IMR-90 (cell line): ENCODE measurements at regions not wholly inside any gene's neighbourhood (a gene's known extent, or its start where the extent isn't known, plus 50 kb on each side); places are given as distances from the start of the nearest gene placed in this dataset.

ENCODE experiments used
- ATAC-seq: fragments of 200-7000 bp; cut with Tn5 transposase; 2 replicates; pipeline ENCODE4 v1.9.1; 2020; ENCODE audit warnings: low read depth, mild to moderate bottlenecking, moderate library complexity
- BruUV-seq: library from RNA; stranded (reverse); fragments of 400-500 nt; replicated peaks from 2 replicates; lab custom pipeline; 2021; lab: Mats Ljungman, UMichigan
- CTCF ChIA-PET: fragments of 300-600 bp; formaldehyde crosslinking; extraction: SDS; loops from one replicate; lab custom pipeline; 2021; ENCODE audit warnings: antibody characterized with exemption; lab: Yijun Ruan, JAX
- POLR2A ChIA-PET: fragments of 300-600 bp; sonication (Branson Sonifier 250); formaldehyde crosslinking; loops from one replicate; lab custom pipeline; 2022; ENCODE audit warnings: antibody characterized with exemption; ENCODE audit not compliant: unreplicated experiment; lab: Charles Lee
- DNase-seq: peaks from one replicate; pipeline ENCODE4 v3.0.0; 2013
- H2AFZ ChIP-seq: replicated peaks from 2 replicates; pipeline ENCODE3; 2013; ENCODE audit warnings: low read length, mild to moderate bottlenecking; ENCODE audit not compliant: poor library complexity
- H2AK5ac ChIP-seq: 2 replicates; pipeline ENCODE4 v1.6.1; 2013; ENCODE audit warnings: low read depth, low read length, inconsistent platforms
- H2AK9ac ChIP-seq: replicated peaks from 2 replicates; pipeline ENCODE3; 2013; ENCODE audit warnings: mild to moderate bottlenecking, low read depth, low read length, moderate library complexity; ENCODE audit not compliant: poor library complexity
- H2BK120ac ChIP-seq: 2 replicates; pipeline ENCODE4 v1.6.1; 2013; ENCODE audit warnings: low read depth, low read length, inconsistent platforms
- H2BK15ac ChIP-seq: 3 replicates; pipeline ENCODE4 v1.6.1; 2013; ENCODE audit warnings: low read depth, low read length, inconsistent platforms
- H2BK20ac ChIP-seq: 2 replicates; pipeline ENCODE4 v1.6.1; 2013; ENCODE audit warnings: low read depth, mild to moderate bottlenecking, inconsistent platforms, low read length, moderate library complexity
- H2BK5ac ChIP-seq: 2 replicates; pipeline ENCODE4 v1.6.1; 2013; ENCODE audit warnings: mild to moderate bottlenecking, low read depth, low read length, inconsistent platforms; ENCODE audit not compliant: poor library complexity, severe bottlenecking
- H3K14ac ChIP-seq: replicated peaks from 2 replicates; pipeline ENCODE4 v1.6.1; 2013; ENCODE audit warnings: low read depth, low read length, inconsistent platforms
- H3K18ac ChIP-seq: 2 replicates; pipeline ENCODE4 v1.6.1; 2013; ENCODE audit warnings: low read depth, low read length, control low read depth
- H3K23ac ChIP-seq: 2 replicates; pipeline ENCODE4 v1.6.1; 2013; ENCODE audit warnings: low read depth, low read length, inconsistent platforms
- H3K27ac ChIP-seq: 2 replicates; pipeline ENCODE4 v1.5.1; 2013; ENCODE audit warnings: mild to moderate bottlenecking, control low read depth, low read length; ENCODE audit not compliant: insufficient read depth
- H3K27me3 ChIP-seq: 2 replicates; pipeline ENCODE4 v1.6.1; 2013; ENCODE audit warnings: low read length; ENCODE audit not compliant: control insufficient read depth, insufficient read depth
- H3K36me3 ChIP-seq: 2 replicates; pipeline ENCODE4 v1.6.1; 2013; ENCODE audit warnings: low read length, mixed read lengths; ENCODE audit not compliant: control insufficient read depth, insufficient read depth
- H3K4ac ChIP-seq: 2 replicates; pipeline ENCODE4 v1.6.1; 2013; ENCODE audit warnings: low read depth, low read length, inconsistent platforms
- H3K4me1 ChIP-seq: 2 replicates; pipeline ENCODE4 v1.6.1; 2013; ENCODE audit warnings: low read length, mixed read lengths; ENCODE audit not compliant: control insufficient read depth, insufficient read depth
- H3K4me2 ChIP-seq: 2 replicates; pipeline ENCODE4 v1.6.1; 2013; ENCODE audit warnings: low read depth, mild to moderate bottlenecking, control low read depth, low read length, moderate library complexity
- H3K4me3 ChIP-seq: 2 replicates; pipeline ENCODE4 v1.5.1; 2013; ENCODE audit warnings: low read depth, mild to moderate bottlenecking, control low read depth, low read length, moderate library complexity; ENCODE audit not compliant: insufficient read depth
- H3K56ac ChIP-seq: 2 replicates; pipeline ENCODE4 v1.6.1; 2013; ENCODE audit warnings: low read length, inconsistent platforms; ENCODE audit not compliant: insufficient read depth; ENCODE audit errors: extremely low read depth
- H3K79me1 ChIP-seq, 2 experiments: 2 replicates each; pipeline ENCODE4 v1.6.1; 2013; ENCODE audit warnings: low read length in 2 of 2, inconsistent platforms in 1 of 2, low read depth in 1 of 2
- H3K9ac ChIP-seq: 2 replicates; pipeline ENCODE4 v1.6.1; 2013; ENCODE audit warnings: low read depth, low read length, control low read depth
- H3K9me1 ChIP-seq: 2 replicates; pipeline ENCODE4 v1.6.1; 2013; ENCODE audit warnings: low read length, inconsistent platforms; ENCODE audit not compliant: insufficient read depth
- H3K9me3 ChIP-seq: 2 replicates; pipeline ENCODE4 v1.6.1; 2013; ENCODE audit warnings: low read length; ENCODE audit not compliant: control insufficient read depth, insufficient read depth
- H4K20me1 ChIP-seq: 2 replicates; pipeline ENCODE4 v1.6.1; 2013; ENCODE audit warnings: low read length, inconsistent platforms; ENCODE audit not compliant: insufficient read depth
- H4K5ac ChIP-seq: 2 replicates; pipeline ENCODE4 v1.6.1; 2013; ENCODE audit warnings: mild to moderate bottlenecking, low read depth, low read length, control low read depth
- H4K8ac ChIP-seq, 2 experiments: 2 replicates each; pipeline ENCODE4 v1.6.1; 2013; ENCODE audit warnings: low read depth in 2 of 2, low read length in 2 of 2, control low read depth in 1 of 2, inconsistent platforms in 1 of 2
- H4K91ac ChIP-seq: 2 replicates; pipeline ENCODE4 v1.6.1; 2013; ENCODE audit warnings: low read depth, low read length, inconsistent platforms; ENCODE audit not compliant: insufficient read depth
- BHLHE40 ChIP-seq: fragments of 150-350 bp; IDR thresholded peaks from 2 replicates; pipeline ENCODE4 v1.6.1; 2016; ENCODE audit warnings: mild to moderate bottlenecking, low read depth, low read length
- CEBPB ChIP-seq: IDR thresholded peaks from 2 replicates; pipeline ENCODE4 v1.6.1; 2012; ENCODE audit warnings: low read depth, low read length, improper control_type of control experiment
- CHD1 ChIP-seq: IDR thresholded peaks from 2 replicates; pipeline ENCODE4 v1.6.1; 2012; ENCODE audit warnings: low read depth, low read length, improper control_type of control experiment
- FOS ChIP-seq: fragments of 150-350 bp; IDR thresholded peaks from 2 replicates; pipeline ENCODE4 v1.6.1; 2016; ENCODE audit warnings: low read depth, low read length
- NFE2L2 ChIP-seq: fragments of 150-350 bp; IDR thresholded peaks from 2 replicates; pipeline ENCODE4 v1.6.1; 2016; ENCODE audit warnings: low read depth, mild to moderate bottlenecking, low read length
- POLR2A ChIP-seq: IDR thresholded peaks from 2 replicates; pipeline ENCODE4 v1.6.1; 2012; ENCODE audit warnings: mild to moderate bottlenecking, low read depth, low read length
- RAD21 ChIP-seq: IDR thresholded peaks from 2 replicates; pipeline ENCODE4 v1.6.1; 2012; ENCODE audit warnings: low read length, improper control_type of control experiment
- RFX5 ChIP-seq: IDR thresholded peaks from 2 replicates; pipeline ENCODE4 v1.8.0; 2012; ENCODE audit warnings: low read depth, mild to moderate bottlenecking, low read length, moderate library complexity
- WGBS, 2 experiments: methylation state at CpG; one replicate each; pipeline versions ENCODE4 v1.1.5 to v1.1.7; 2013; ENCODE audit warnings: missing lambda C conversion rate in 2 of 2; ENCODE audit not compliant: insufficient read length in 1 of 2; ENCODE audit errors: extremely low coverage in 2 of 2; 5-methylcytosine and 5-hydroxymethylcytosine counted together
- dilution Hi-C: fragments of 300-500 bp; cut with HindIII; formaldehyde crosslinking; loops from one replicate; pipeline ENCODE4 v1.14.3; 2018; ENCODE audit warnings: low sequenced_read_pairs; ENCODE audit not compliant: unreplicated experiment
- in situ Hi-C: fragments of 300-500 bp; cut with MboI; formaldehyde crosslinking; loops from 3 replicates; pipeline ENCODE4 v1.14.3; 2019; ENCODE audit warnings: low sequenced_read_pairs, inconsistent platforms, mixed read lengths
- intact Hi-C: fragments of 100-400 bp; cut with micrococcal nuclease; formaldehyde crosslinking; loops from 2 replicates; pipeline ENCODE4 v1.10.0; 2022
- TF ChIP-seq, protein P1 (sequence below): conservative IDR thresholded peaks from 2 replicates; pipeline ENCODE4 v1.5.1; 2012; ENCODE audit warnings: mild to moderate bottlenecking, low read depth, low read length, improper control_type of control experiment

DNA sequence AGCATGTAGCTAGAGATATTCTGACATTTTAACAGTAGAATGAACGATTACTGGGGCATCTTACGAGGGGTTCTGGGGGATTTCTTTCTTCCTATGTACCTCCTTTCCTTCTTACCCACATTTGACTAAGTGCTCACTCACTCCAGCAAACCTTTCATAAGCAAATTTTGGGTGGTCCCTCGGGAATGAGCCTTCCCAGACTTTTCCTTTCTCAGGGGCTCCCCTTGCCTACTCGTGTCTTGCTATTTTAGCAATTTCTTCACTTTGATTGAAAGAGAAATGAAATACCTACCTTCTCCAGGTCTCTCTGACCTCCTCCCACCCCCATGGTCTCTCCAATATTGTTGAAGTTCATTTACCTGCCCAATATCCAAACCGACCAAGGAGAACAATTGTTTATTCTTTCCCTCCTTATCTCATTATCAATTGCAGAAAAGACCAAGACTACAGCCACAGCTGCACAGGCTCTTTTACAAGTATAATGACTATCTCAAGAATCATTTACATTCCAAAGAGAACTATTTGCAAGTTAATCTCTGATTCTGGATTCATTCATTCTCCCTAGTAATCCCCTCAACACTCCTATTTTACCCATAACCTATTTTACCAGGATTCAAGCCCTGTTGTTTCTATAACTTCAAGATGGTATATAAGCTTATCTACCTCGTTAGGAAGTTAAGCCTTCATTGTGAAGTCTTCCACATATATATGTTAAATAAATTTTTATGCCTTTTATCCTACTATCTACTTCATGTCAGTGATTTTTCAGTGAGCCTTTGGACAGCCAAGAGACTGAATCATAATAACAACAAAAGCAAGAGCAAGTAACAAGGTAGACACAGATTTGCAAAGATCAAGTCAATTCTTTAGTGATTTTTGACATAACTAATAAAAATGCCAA lies 480.6 kb downstream of the IPMK start:
- H4K20me1 ChIP-seq = no peaks in the 10 kb centered on the region
- H2AK5ac ChIP-seq = no peak overlapping the region
- DNase-seq (no peak), ATAC-seq (no peak)
- H3K4ac ChIP-seq = no peak overlapping the region
- 0% methylated on average over 2 of the region's 6 CpGs; no CpG with 5 or more reads in 1 of the 2 experiments for WGBS, 2 experiments
- H3K9me3 ChIP-seq = no peaks in the 10 kb centered on the region
- no peak overlapping the region for H3K4me3 ChIP-seq
- H2BK15ac ChIP-seq = no peak overlapping the region
- no peaks in the 10 kb centered on the region for H3K9me1 ChIP-seq
- H3K9ac ChIP-seq = no peak overlapping the region
- in situ Hi-C loops (no loop called here), intact Hi-C loops (no loop called here), dilution Hi-C loops (no loop called here)
- H2BK5ac ChIP-seq = no peak overlapping the region
- H3K4me1 ChIP-seq = no peaks in the 10 kb centered on the region
- H4K8ac ChIP-seq = no peak overlapping the region
- no peak overlapping the region for H3K18ac ChIP-seq
- no peaks in the 10 kb centered on the region for H3K79me1 ChIP-seq
- no TSS peak for BruUV-seq
- H3K14ac ChIP-seq = no peak overlapping the region
- no peak overlapping the region for H3K4me2 ChIP-seq
- no peak overlapping the region for H3K27ac ChIP-seq
- no peak overlapping the region for H2AFZ ChIP-seq
- no peak overlapping the region for H3K56ac ChIP-seq
- no peak overlapping the region for H4K91ac ChIP-seq
- POLR2A ChIA-PET = no interaction called here
- no peak overlapping the region for H2AK9ac ChIP-seq
- H3K27me3 ChIP-seq = no peaks in the 10 kb centered on the region
- H3K36me3 ChIP-seq = no peaks in the 10 kb centered on the region
- H4K5ac ChIP-seq = no peak overlapping the region
- no peak overlapping the region for H2BK20ac ChIP-seq
- no peak overlapping the region for H2BK120ac ChIP-seq
- H3K23ac ChIP-seq = no peak overlapping the region
- CTCF ChIA-PET = interaction anchor here (0.6 kb wide), 1 partner anchor 121 kb away, joined by 3 read pairs; no protein-coding TSS in a partner anchor
- TF ChIP-seq POLR2A = no peak
- no peak for TF ChIP-seq BHLHE40
- TF ChIP-seq RFX5 = no peak
- TF ChIP-seq CEBPB = no peak
- TF ChIP-seq NFE2L2 = no peak
- TF ChIP-seq, protein P1, sequence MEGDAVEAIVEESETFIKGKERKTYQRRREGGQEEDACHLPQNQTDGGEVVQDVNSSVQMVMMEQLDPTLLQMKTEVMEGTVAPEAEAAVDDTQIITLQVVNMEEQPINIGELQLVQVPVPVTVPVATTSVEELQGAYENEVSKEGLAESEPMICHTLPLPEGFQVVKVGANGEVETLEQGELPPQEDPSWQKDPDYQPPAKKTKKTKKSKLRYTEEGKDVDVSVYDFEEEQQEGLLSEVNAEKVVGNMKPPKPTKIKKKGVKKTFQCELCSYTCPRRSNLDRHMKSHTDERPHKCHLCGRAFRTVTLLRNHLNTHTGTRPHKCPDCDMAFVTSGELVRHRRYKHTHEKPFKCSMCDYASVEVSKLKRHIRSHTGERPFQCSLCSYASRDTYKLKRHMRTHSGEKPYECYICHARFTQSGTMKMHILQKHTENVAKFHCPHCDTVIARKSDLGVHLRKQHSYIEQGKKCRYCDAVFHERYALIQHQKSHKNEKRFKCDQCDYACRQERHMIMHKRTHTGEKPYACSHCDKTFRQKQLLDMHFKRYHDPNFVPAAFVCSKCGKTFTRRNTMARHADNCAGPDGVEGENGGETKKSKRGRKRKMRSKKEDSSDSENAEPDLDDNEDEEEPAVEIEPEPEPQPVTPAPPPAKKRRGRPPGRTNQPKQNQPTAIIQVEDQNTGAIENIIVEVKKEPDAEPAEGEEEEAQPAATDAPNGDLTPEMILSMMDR = no peak
- no peak for TF ChIP-seq RAD21
- TF ChIP-seq CHD1 = no peak
- no peak for TF ChIP-seq FOS
